Adrenal gland (tissue), 5 donors: ENCODE measurements at regions not wholly inside any gene's neighbourhood (a gene's known extent, or its start where the extent isn't known, plus 50 kb on each side); places are given as distances from the start of the nearest gene placed in this dataset.

Experiments used
- CTCF ChIP-seq, 6 experiments: fragments of 450-650 bp in 4 of 6; fragments of 200-600 bp in 2 of 6; sonication (generic) in 1 of 6; IDR thresholded peaks; 1 replicate in 5 of 6; 2 replicates in 1 of 6; pipeline versions ENCODE4 v1.5.1 to v1.8.0; 2016 to 2021; ENCODE audit warnings: antibody characterized with exemption in 6 of 6, mild to moderate bottlenecking in 2 of 6, moderate library complexity in 1 of 6
- POLR2A ChIP-seq, 2 donors: fragments of 450-650 bp; IDR thresholded peaks; one replicate each; pipeline ENCODE4 v1.6.1; 2017; ENCODE audit warnings: antibody characterized with exemption in 2 of 2, mild to moderate bottlenecking in 2 of 2, moderate library complexity in 1 of 2
- donor health status: DM: no; HTN: no; CAD: no.

DNA sequence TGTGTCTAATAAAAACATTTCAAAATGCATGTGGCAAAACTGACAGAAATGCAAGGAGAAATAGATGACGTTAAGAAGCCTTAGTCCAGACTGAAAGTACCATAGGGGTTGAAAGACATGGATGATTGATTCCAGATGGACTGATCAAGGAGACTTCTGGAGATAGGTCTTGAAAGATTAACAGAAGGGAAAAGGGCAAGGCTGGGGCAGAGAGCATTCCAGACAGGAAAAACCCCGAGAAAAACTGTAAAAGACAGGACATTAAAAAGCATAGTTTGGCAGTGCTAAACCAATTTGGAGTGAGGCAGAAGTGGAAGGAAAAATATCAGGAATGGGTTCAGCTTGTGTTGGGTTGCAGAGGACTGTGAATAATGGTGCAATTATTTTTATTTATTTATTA is 375.2 kb upstream of the SGO1 start:
- no peak for TF ChIP-seq CTCF (IDR thresholded peaks at IDR 0.05)
- TF ChIP-seq POLR2A (IDR thresholded peaks at IDR 0.05): no peak
